ENCODE measurements at regions not wholly inside any gene's neighbourhood (a gene's known extent, or its start where the extent isn't known, plus 50 kb on each side); places are given as distances from the start of the nearest gene placed in this dataset.

DNA sequence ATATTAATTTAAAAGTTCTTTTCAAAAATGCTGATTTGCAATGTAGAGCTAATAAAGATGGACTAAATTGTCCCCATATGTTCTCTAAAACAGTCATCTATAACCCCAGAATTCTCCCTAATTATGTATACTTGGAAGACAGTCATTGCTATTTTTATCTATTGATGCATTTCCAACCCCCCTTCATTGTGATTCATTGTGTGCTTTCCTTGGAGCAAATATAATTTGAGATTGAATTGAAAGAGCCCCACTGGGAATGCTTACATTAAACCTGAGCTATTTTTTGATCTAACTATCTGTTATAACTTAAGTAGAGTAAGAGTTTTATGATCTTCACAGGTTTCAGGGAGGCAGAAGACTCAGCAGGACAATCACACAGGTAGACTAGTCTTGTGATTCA, 73.7 kb upstream of the PTCHD4 start:
- H3K27ac ChIP-seq (ENCODE audit: low read depth, low read length): no peak overlapping the region
- no peak overlapping the region for H3K4me3 ChIP-seq (ENCODE audit: low read depth, low read length)
- H3K4me1 ChIP-seq (ENCODE audit: control insufficient read depth, insufficient read depth, low read length): 0 out of 2 replicates have a peak, but pooled peaks cover 7% of the 10 kb centered on the region
- H3K9me3 ChIP-seq (ENCODE audit: control insufficient read depth, insufficient read depth, low read length): no peaks in the 10 kb centered on the region
- H3K36me3 ChIP-seq (ENCODE audit: control insufficient read depth, insufficient read depth, low read length): no peaks in the 10 kb centered on the region
- no peaks in the 10 kb centered on the region for H3K27me3 ChIP-seq (ENCODE audit: control insufficient read depth, insufficient read depth, low read length)
- no peak overlapping the region for H3K9ac ChIP-seq (ENCODE audit: low read depth, low read length)

DNA sequence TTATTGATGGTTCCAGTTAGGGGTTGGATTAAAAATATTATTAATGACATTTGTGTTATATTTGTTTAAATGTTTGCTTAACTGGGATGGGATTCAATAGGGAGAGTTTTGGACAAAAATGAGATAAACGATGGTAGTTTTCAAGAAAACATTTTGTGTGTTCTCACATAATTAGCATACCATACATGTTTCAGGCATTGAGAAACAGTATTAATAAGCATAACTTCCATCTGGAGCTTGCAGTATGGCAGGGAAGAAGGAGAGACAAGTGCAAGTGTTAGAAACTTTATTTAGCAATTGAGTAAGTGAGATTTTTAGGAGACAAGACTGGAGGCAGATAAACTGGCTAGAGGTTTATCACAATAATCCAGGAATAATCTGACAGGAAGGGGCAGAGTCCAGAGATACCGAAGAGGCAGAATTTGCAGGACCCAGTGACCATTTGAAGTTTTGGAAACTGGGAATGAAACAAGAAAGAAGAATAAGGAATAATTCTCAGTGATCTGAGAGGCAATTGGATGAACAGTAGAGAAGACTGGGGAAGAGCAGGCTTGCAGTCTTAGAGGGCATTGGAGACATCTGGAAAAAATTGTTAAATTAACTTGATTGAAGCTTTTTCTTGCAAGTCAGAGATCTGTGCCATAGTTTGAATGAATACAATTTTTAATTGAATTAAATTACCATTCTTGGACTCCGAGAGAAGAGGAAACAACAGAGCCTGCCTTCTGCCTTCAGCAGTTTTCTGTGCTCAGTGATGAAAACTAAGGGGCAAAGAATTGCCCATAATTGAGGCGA, 73.0 kb upstream of the PTCHD4 start:
- Histone ChIP-seq H3K4me1 (ENCODE audit: control insufficient read depth, insufficient read depth, low read length) (0 out of 2 replicates have a peak, but pooled peaks cover 7% of the 10 kb centered on the region), H3K27ac (ENCODE audit: low read depth, low read length) (no peak overlapping the region), H3K9ac (ENCODE audit: low read depth, low read length) (no peak overlapping the region), H3K9me3 (ENCODE audit: control insufficient read depth, insufficient read depth, low read length) (no peaks in the 10 kb centered on the region), H3K4me3 (ENCODE audit: low read depth, low read length) (no peak overlapping the region), H3K36me3 (ENCODE audit: control insufficient read depth, insufficient read depth, low read length) (no peaks in the 10 kb centered on the region), H3K27me3 (ENCODE audit: control insufficient read depth, insufficient read depth, low read length) (no peaks in the 10 kb centered on the region)

DNA sequence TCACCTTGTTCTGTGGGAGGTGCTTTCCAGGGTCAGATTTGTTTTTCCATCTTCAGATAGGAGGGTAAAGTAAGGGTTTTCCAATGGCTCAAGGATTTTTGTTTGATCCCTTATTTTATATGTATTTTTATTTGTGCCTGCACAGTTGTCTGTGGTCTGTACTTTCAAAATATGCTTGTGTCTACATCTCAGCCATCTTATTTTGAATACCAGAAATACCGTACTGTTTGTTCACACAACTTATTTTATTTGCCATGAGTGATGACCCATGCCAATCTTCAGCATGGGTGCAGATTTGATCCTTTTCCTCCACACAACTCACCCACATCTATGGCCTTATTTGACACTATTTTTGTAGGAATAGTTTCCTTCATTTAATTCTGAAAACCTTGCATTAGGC, 72.2 kb upstream of the PTCHD4 start:
- H3K9me3 ChIP-seq (ENCODE audit: control insufficient read depth, insufficient read depth, low read length): no peaks in the 10 kb centered on the region
- H3K9ac ChIP-seq (ENCODE audit: low read depth, low read length): no peak overlapping the region
- H3K4me1 ChIP-seq (ENCODE audit: control insufficient read depth, insufficient read depth, low read length): 0 out of 2 replicates have a peak, but pooled peaks cover 6% of the 10 kb centered on the region
- H3K4me3 ChIP-seq (ENCODE audit: low read depth, low read length): no peak overlapping the region
- no peaks in the 10 kb centered on the region for H3K36me3 ChIP-seq (ENCODE audit: control insufficient read depth, insufficient read depth, low read length)
- H3K27me3 ChIP-seq (ENCODE audit: control insufficient read depth, insufficient read depth, low read length): no peaks in the 10 kb centered on the region
- no peak overlapping the region for H3K27ac ChIP-seq (ENCODE audit: low read depth, low read length)

DNA sequence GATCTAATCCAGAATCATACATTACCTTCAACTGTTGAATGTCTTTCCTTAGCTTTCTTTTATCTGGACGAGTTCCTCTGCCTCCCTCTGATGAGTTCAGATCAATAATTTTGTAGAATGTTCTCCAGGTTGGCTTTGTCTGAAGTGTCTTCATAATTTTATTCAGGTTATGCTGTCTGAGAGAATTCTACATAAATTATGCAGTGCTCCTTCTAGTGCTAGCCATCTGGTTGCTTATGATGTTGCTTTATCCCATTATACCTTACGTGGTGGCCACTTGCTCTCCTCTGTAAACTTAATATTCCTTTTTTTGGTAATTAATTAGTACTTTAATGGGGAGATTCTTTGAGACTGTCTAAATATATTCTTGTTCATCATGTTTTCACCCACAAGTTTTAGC, 67.7 kb upstream of the PTCHD4 start:
- no peaks in the 10 kb centered on the region for H3K27me3 ChIP-seq (ENCODE audit: control insufficient read depth, insufficient read depth, low read length)
- no peak overlapping the region for H3K4me3 ChIP-seq (ENCODE audit: low read depth, low read length)

DNA sequence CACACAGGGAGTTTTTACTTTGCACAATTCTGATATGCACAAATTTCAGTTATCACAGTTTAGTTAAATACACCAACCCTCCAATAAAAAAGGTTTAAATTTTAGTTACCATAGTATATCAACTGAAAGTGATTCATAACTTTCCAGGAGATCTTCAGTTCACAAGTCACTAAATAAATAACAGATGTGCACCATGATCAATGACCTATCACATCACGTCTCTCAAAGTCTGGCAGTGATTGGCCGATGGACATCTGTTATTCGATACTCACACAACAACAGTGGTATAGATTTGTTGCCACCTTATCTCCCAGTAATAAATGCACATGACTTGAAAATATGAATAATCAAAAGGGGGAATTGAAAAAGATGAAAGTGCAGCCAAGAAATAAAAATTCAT, 66.8 kb upstream of the PTCHD4 start:
- H3K27ac ChIP-seq (ENCODE audit: low read depth, low read length): no peak overlapping the region
- H3K36me3 ChIP-seq (ENCODE audit: control insufficient read depth, insufficient read depth, low read length): no peaks in the 10 kb centered on the region
- no peaks in the 10 kb centered on the region for H3K4me1 ChIP-seq (ENCODE audit: control insufficient read depth, insufficient read depth, low read length)
- no peak overlapping the region for H3K9ac ChIP-seq (ENCODE audit: low read depth, low read length)
- H3K4me3 ChIP-seq (ENCODE audit: low read depth, low read length): no peak overlapping the region
- no peaks in the 10 kb centered on the region for H3K27me3 ChIP-seq (ENCODE audit: control insufficient read depth, insufficient read depth, low read length)
- H3K9me3 ChIP-seq (ENCODE audit: control insufficient read depth, insufficient read depth, low read length): no peaks in the 10 kb centered on the region

More for the DNA sequence above, 67.7 kb upstream of the PTCHD4 start:
- Histone ChIP-seq H3K27ac (ENCODE audit: low read depth, low read length) (no peak overlapping the region), H3K9ac (ENCODE audit: low read depth, low read length) (no peak overlapping the region), H3K4me1 (ENCODE audit: control insufficient read depth, insufficient read depth, low read length) (no peaks in the 10 kb centered on the region), H3K36me3 (ENCODE audit: control insufficient read depth, insufficient read depth, low read length) (no peaks in the 10 kb centered on the region), H3K9me3 (ENCODE audit: control insufficient read depth, insufficient read depth, low read length) (no peaks in the 10 kb centered on the region)

DNA sequence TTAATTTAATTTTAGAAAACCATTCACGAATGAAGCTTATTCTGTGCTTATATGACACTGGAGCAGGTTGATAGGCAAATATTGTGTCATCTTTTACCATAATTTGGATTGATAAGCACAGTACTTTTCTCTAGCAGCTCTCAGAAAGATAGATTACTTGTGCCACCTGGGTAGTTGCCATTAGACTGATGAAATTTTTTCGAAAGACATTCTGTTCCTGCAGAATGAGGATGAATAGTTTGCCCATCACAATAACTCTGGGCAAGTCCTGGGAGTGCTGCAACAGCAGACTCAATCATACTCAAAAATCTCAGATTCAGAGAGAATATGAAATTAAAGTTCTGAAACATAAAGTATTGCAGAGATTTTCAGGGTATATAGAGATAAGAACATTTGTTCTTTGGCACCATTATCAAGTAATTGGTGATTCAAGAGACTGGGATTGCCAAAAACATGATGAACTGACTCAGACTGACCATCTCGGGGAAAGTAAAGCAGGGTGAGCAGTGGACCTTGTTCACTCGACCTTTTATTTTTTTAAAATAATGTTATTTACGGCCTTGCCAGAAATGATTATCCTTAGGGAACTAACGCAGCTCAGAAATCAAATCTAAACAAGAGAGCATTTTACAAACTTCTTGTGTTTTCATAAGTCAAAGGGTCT, 65.8 kb upstream of the PTCHD4 start:
- Histone ChIP-seq H3K9me3 (ENCODE audit: control insufficient read depth, insufficient read depth, low read length) (no peaks in the 10 kb centered on the region), H3K27me3 (ENCODE audit: control insufficient read depth, insufficient read depth, low read length) (no peaks in the 10 kb centered on the region), H3K4me1 (ENCODE audit: control insufficient read depth, insufficient read depth, low read length) (no peaks in the 10 kb centered on the region), H3K4me3 (ENCODE audit: low read depth, low read length) (no peak overlapping the region), H3K9ac (ENCODE audit: low read depth, low read length) (no peak overlapping the region), H3K36me3 (ENCODE audit: control insufficient read depth, insufficient read depth, low read length) (no peaks in the 10 kb centered on the region), H3K27ac (ENCODE audit: low read depth, low read length) (no peak overlapping the region)

DNA sequence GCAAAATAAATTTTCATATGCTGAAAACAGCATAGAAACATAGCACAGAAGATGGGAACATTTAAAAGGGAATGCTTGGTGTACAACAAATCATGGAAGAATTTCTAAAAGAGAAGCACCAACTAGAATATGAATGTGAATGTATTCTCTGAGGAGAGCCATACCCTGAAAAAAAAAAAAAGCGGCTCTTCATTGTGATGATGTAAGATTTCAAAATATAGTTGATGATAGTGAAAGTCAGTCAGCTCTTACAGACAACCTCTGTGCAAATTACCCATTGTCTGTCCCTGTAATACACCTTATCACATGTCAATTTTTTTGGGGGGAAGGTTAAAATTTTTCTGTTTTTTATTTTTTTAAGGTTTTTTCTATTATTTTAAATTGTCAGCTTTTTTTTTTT, 58.6 kb upstream of the PTCHD4 start:
- Histone ChIP-seq H3K27ac (ENCODE audit: low read depth, low read length) (no peak overlapping the region), H3K4me3 (ENCODE audit: low read depth, low read length) (no peak overlapping the region), H3K9me3 (ENCODE audit: control insufficient read depth, insufficient read depth, low read length) (no peaks in the 10 kb centered on the region), H3K9ac (ENCODE audit: low read depth, low read length) (no peak overlapping the region), H3K36me3 (ENCODE audit: control insufficient read depth, insufficient read depth, low read length) (no peaks in the 10 kb centered on the region), H3K4me1 (ENCODE audit: control insufficient read depth, insufficient read depth, low read length) (no peaks in the 10 kb centered on the region), H3K27me3 (ENCODE audit: control insufficient read depth, insufficient read depth, low read length) (no peaks in the 10 kb centered on the region)

Data from HUES48 (cell line).